H1 (cell line): ENCODE measurements at regions not wholly inside any gene's neighbourhood (a gene's known extent, or its start where the extent isn't known, plus 50 kb on each side); places are given as distances from the start of the nearest gene placed in this dataset.
"Not testable (repeated sequence)": the region's sequence is repeated elsewhere in the genome, so short reads cannot be mapped to it uniquely, and the experiment has no call there.

ENCODE experiments used
- CTCF ChIA-PET: fragments of 300-600 bp; sonication (Branson Sonifier 250); formaldehyde crosslinking; loops from one replicate; lab custom pipeline; 2021; ENCODE audit not compliant: partially characterized antibody; lab: Charles Lee
- POLR2A ChIA-PET: fragments of 300-600 bp; sonication (Branson Sonifier 250); formaldehyde crosslinking; loops from one replicate; lab custom pipeline; 2021; ENCODE audit warnings: inconsistent platforms; ENCODE audit not compliant: partially characterized antibody; lab: Charles Lee
- DNase-seq, 2 experiments: peaks; one replicate each; pipeline versions ENCODE4 v3.0.0 to v3.0.0-alpha.2; 2010 to 2022; ENCODE audit warnings: low spot score in 2 of 2, low read depth in 1 of 2, mixed read lengths in 1 of 2
- FAIRE-seq: peaks from 2 replicates; lab custom pipeline; 2011; peaks lifted over from hg19 to GRCh38; lab: Jason Lieb, UNC
- H2AFZ ChIP-seq: 2 replicates; pipeline ENCODE4 v1.8.1; 2012; ENCODE audit warnings: low read length, inconsistent platforms
- H2AK5ac ChIP-seq: 2 replicates; pipeline ENCODE4 v1.6.1; 2013; ENCODE audit warnings: low read depth, low read length
- H2BK120ac ChIP-seq: replicated peaks from 2 replicates; pipeline ENCODE3; 2013; ENCODE audit warnings: low read depth, low read length, inconsistent platforms
- H2BK12ac ChIP-seq: 2 replicates; pipeline ENCODE4 v1.6.1; 2013; ENCODE audit warnings: low read depth, low read length
- H2BK15ac ChIP-seq: 2 replicates; pipeline ENCODE4 v1.6.1; 2013; ENCODE audit warnings: low read length
- H2BK20ac ChIP-seq: 2 replicates; pipeline ENCODE4 v1.6.1; 2013; ENCODE audit warnings: low read length
- H2BK5ac ChIP-seq: 2 replicates; pipeline ENCODE4 v1.6.1; 2013; ENCODE audit warnings: low read depth, low read length
- H3K14ac ChIP-seq: 2 replicates; pipeline ENCODE4 v1.6.1; 2013; ENCODE audit warnings: inconsistent platforms; ENCODE audit not compliant: insufficient read length
- H3K18ac ChIP-seq: 2 replicates; pipeline ENCODE4 v1.6.1; 2013; ENCODE audit warnings: low read length; ENCODE audit errors: extremely low read depth
- H3K23ac ChIP-seq: 2 replicates; pipeline ENCODE4 v1.6.1; 2013; ENCODE audit warnings: inconsistent platforms; ENCODE audit not compliant: insufficient read length
- H3K23me2 ChIP-seq: 2 replicates; pipeline ENCODE4 v1.6.1; 2013; ENCODE audit warnings: low read depth, low read length
- H3K27ac ChIP-seq: 2 replicates; pipeline ENCODE4 v1.6.1; 2011; ENCODE audit warnings: low read depth, low read length, inconsistent platforms
- H3K27me3 ChIP-seq, 4 experiments: replicated peaks in 1 of 4; 1 replicate in 1 of 4; 2 replicates in 3 of 4; pipeline versions ENCODE4 v1.6.1 to v1.8.1; 2011 to 2013; ENCODE audit warnings: low read length in 3 of 4, mild to moderate bottlenecking in 3 of 4, inconsistent platforms in 2 of 4, mixed read lengths in 2 of 4, moderate library complexity in 1 of 4; ENCODE audit not compliant: control insufficient read depth in 3 of 4, insufficient read depth in 3 of 4; ENCODE audit errors: extremely low read depth in 1 of 4
- H3K36me3 ChIP-seq, 4 experiments: 2 replicates each; pipeline versions ENCODE4 v1.6.1 to v1.8.1; 2011 to 2013; ENCODE audit warnings: mild to moderate bottlenecking in 4 of 4, low read length in 3 of 4, moderate library complexity in 2 of 4, control low read depth in 1 of 4, inconsistent platforms in 1 of 4; ENCODE audit not compliant: insufficient read depth in 4 of 4, control insufficient read depth in 2 of 4
- H3K4ac ChIP-seq: replicated peaks from 2 replicates; pipeline ENCODE3; 2013; ENCODE audit warnings: low read length, low read depth, mixed read lengths, inconsistent platforms; ENCODE audit not compliant: insufficient read length
- H3K4me1 ChIP-seq, 4 experiments: replicated peaks in 1 of 4; 1 replicate in 1 of 4; 2 replicates in 3 of 4; pipeline versions ENCODE4 v1.6.1 to v1.8.1; 2011 to 2013; ENCODE audit warnings: low read length in 3 of 4, inconsistent platforms in 2 of 4, mixed read lengths in 1 of 4; ENCODE audit not compliant: insufficient read depth in 4 of 4, control insufficient read depth in 3 of 4
- H3K4me2 ChIP-seq, 2 experiments: 2 replicates each; pipeline versions ENCODE4 v1.6.1 to v1.8.1; 2011 to 2013; ENCODE audit warnings: low read depth in 2 of 2, low read length in 2 of 2, control low read depth in 1 of 2, inconsistent platforms in 1 of 2, mild to moderate bottlenecking in 1 of 2; ENCODE audit not compliant: insufficient read depth in 1 of 2
- H3K4me3 ChIP-seq, 4 experiments: fragments of 200-600, 300-600 bp in 1 of 4; sonication (generic), shearing (Covaris generic), sonication (Bioruptor Twin) in 1 of 4; 2 replicates each; pipeline versions ENCODE4 v1.5.1 to v1.8.1; 2011 to 2016; ENCODE audit warnings: low read length in 4 of 4, low read depth in 3 of 4, control low read depth in 2 of 4, inconsistent platforms in 2 of 4, mild to moderate bottlenecking in 2 of 4, mixed read lengths in 1 of 4, moderate library complexity in 1 of 4; ENCODE audit not compliant: insufficient read depth in 2 of 4; ENCODE audit errors: extremely low read depth in 1 of 4
- H3K56ac ChIP-seq: replicated peaks from 2 replicates; pipeline ENCODE3; 2013; ENCODE audit warnings: low read depth, mild to moderate bottlenecking, mixed read lengths, low read length, inconsistent platforms; ENCODE audit not compliant: insufficient read length
- H3K79me1 ChIP-seq: 2 replicates; pipeline ENCODE4 v1.6.1; 2013; ENCODE audit warnings: low read depth, low read length, control low read depth
- H3K79me2 ChIP-seq, 2 experiments: 2 replicates each; pipeline versions ENCODE4 v1.6.1 to v1.8.1; 2012 to 2013; ENCODE audit warnings: low read length in 2 of 2, mild to moderate bottlenecking in 2 of 2, inconsistent platforms in 1 of 2; ENCODE audit not compliant: insufficient read depth in 2 of 2, control insufficient read depth in 1 of 2
- H3K9ac ChIP-seq, 4 experiments: replicated peaks in 1 of 4; 1 replicate in 1 of 4; 2 replicates in 3 of 4; pipeline versions ENCODE4 v1.6.1 to v1.8.1; 2011 to 2013; ENCODE audit warnings: low read depth in 3 of 4, low read length in 3 of 4, control low read depth in 2 of 4, mild to moderate bottlenecking in 2 of 4, moderate library complexity in 2 of 4, inconsistent platforms in 1 of 4; ENCODE audit errors: extremely low read depth in 1 of 4
- H3K9me3 ChIP-seq, 2 experiments: 2 replicates each; pipeline versions ENCODE4 v1.6.1 to v1.8.1; 2012 to 2013; ENCODE audit warnings: mild to moderate bottlenecking in 2 of 2, moderate library complexity in 2 of 2, control low read depth in 1 of 2, inconsistent platforms in 1 of 2, low read depth in 1 of 2, low read length in 1 of 2, mixed read lengths in 1 of 2; ENCODE audit not compliant: insufficient read depth in 2 of 2
- H4K20me1 ChIP-seq, 2 experiments: replicated peaks in 1 of 2; 2 replicates each; pipeline versions ENCODE3 to v1.8.1; 2011 to 2013; ENCODE audit warnings: inconsistent platforms in 2 of 2, low read length in 2 of 2, mild to moderate bottlenecking in 1 of 2; ENCODE audit not compliant: insufficient read depth in 2 of 2, control insufficient read depth in 1 of 2
- H4K5ac ChIP-seq: 2 replicates; pipeline ENCODE4 v1.6.1; 2013; ENCODE audit warnings: low read length, low read depth, mixed read lengths, inconsistent platforms; ENCODE audit not compliant: insufficient read length
- H4K8ac ChIP-seq: 2 replicates; pipeline ENCODE4 v1.8.0; 2013; ENCODE audit warnings: mild to moderate bottlenecking, moderate library complexity, low read length, inconsistent platforms; ENCODE audit not compliant: insufficient read depth; ENCODE audit errors: extremely low read depth
- H4K91ac ChIP-seq: replicated peaks from 2 replicates; pipeline ENCODE3; 2013; ENCODE audit warnings: low read length, mixed read lengths, inconsistent platforms; ENCODE audit not compliant: insufficient read length
- WGBS, 2 experiments: shearing (Covaris generic) in 1 of 2; methylation state at CpG; one replicate each; pipeline versions ENCODE4 v1.1.6 to v1.1.7; 2013 to 2015; ENCODE audit warnings: low lambda C conversion rate in 2 of 2, mixed read lengths in 2 of 2, inconsistent platforms in 1 of 2, low coverage in 1 of 2, missing lambda C conversion rate in 1 of 2; ENCODE audit not compliant: insufficient replicate concordance in 2 of 2, insufficient coverage in 1 of 2, insufficient read length in 1 of 2; ENCODE audit errors: extremely low coverage in 1 of 2, missing lambda C conversion rate in 1 of 2; 5-methylcytosine and 5-hydroxymethylcytosine counted together

DNA sequence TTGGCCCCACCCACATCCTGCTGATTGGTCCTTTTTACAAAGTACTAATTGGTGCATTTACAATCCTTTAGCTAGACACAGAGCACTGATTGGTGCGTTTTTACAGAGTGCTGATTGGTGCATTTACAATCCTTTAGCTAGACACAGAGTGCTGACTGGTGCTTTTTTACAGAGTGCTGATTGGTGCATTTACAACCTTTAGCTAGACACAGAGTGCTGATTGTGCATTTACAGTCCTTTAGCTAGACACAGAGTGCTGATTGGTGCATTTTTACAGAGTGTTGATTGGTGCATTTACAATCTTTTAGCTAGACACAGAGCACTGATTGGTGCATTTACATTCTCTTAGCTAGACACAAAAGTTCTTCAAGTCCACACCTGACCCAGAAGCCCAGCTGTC, 144.2 kb upstream of the XIRP2 start:
- WGBS, 2 experiments, result 88% methylated on average over 1 of the region's 1 CpG; no CpG with 5 or more reads in 1 of the 2 experiments
- H3K36me3 ChIP-seq, H2BK12ac ChIP-seq, H3K23ac ChIP-seq, H3K4me1 ChIP-seq, H3K79me2 ChIP-seq, H2BK5ac ChIP-seq, H2BK120ac ChIP-seq, H3K9ac ChIP-seq, H3K27me3 ChIP-seq, H3K4ac ChIP-seq, H4K91ac ChIP-seq, H3K79me1 ChIP-seq, H3K4me3 ChIP-seq, H3K14ac ChIP-seq, H3K18ac ChIP-seq, H4K8ac ChIP-seq, H3K23me2 ChIP-seq, H2BK15ac ChIP-seq, H4K20me1 ChIP-seq, H3K27ac ChIP-seq, H4K5ac ChIP-seq, H2AFZ ChIP-seq, H2AK5ac ChIP-seq, H2BK20ac ChIP-seq, DNase-seq, H3K4me2 ChIP-seq, POLR2A ChIA-PET, H3K56ac ChIP-seq, FAIRE-seq: not testable (repeated sequence)
- CTCF ChIA-PET, result interaction anchor here (0.9 kb wide), 1 partner anchor 133 kb away, joined by 3 read pairs; no protein-coding TSS in a partner anchor
- peaks cover 40 to 47% of the 10 kb centered on the region in 2 experiments for H3K9me3 ChIP-seq
